ENCODE measurements at regions not wholly inside any gene's neighbourhood (a gene's known extent, or its start where the extent isn't known, plus 50 kb on each side); places are given as distances from the start of the nearest gene placed in this dataset.

DNA sequence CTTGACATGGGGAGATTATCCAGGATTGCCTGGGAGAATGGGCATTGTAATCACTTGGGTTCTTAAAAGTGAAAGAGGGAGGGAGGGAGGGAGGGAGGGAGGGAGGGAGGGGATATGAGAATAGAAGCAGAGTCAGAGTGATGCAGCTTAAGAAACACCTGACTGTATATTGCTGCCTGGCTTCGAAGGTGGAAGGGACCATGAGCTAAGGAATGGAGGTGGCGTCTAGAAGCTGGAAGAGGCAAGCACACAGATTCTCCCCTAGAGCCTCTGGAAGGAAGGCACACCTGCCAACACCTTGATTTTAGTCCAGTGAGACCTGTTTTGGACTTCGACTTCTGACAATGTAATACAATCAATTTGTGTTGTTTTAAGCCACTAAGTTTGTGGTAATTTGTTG, 78.4 kb downstream of the PRL start:
- no peaks in the 10 kb centered on the region; the same call in 1 of the 2 replicates for H3K4me1 ChIP-seq (ENCODE audit: control insufficient read depth, insufficient read depth, low read length)
- no peak overlapping the region for H3K56ac ChIP-seq (ENCODE audit: extremely low read depth, insufficient read depth, low read length)
- H3K4ac ChIP-seq (ENCODE audit: low read depth, low read length): no peak overlapping the region
- in situ Hi-C loops (cut with MboI; ENCODE audit: low sequenced_read_pairs) (no loop called here), dilution Hi-C loops (cut with HindIII; ENCODE audit: low sequenced_read_pairs, unreplicated experiment) (no loop called here), intact Hi-C loops (cut with micrococcal nuclease) (no loop called here)
- TF ChIP-seq BHLHE40 (IDR thresholded peaks at IDR 0.05; ENCODE audit: low read depth, low read length) (no peak), FOS (IDR thresholded peaks at IDR 0.05; ENCODE audit: low read depth, low read length) (no peak), RAD21 (IDR thresholded peaks at IDR 0.05; ENCODE audit: low read length) (no peak)
- TF ChIP-seq, protein P1, sequence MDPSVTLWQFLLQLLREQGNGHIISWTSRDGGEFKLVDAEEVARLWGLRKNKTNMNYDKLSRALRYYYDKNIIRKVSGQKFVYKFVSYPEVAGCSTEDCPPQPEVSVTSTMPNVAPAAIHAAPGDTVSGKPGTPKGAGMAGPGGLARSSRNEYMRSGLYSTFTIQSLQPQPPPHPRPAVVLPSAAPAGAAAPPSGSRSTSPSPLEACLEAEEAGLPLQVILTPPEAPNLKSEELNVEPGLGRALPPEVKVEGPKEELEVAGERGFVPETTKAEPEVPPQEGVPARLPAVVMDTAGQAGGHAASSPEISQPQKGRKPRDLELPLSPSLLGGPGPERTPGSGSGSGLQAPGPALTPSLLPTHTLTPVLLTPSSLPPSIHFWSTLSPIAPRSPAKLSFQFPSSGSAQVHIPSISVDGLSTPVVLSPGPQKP (IDR thresholded peaks at IDR 0.05; ENCODE audit: borderline replicate concordance, low read depth, low read length): no peak
- H3K9me3 ChIP-seq (ENCODE audit: control insufficient read depth, insufficient read depth, low read length): no peaks in the 10 kb centered on the region
- no peak overlapping the region for H2BK15ac ChIP-seq (ENCODE audit: low read depth, low read length)
- H4K20me1 ChIP-seq (ENCODE audit: insufficient read depth, low read length): no peaks in the 10 kb centered on the region
- H2AK9ac ChIP-seq (replicated peaks; ENCODE audit: low read depth, low read length, poor library complexity): no peak overlapping the region
- no peaks in the 10 kb centered on the region for H3K36me3 ChIP-seq (ENCODE audit: control insufficient read depth, insufficient read depth, low read length)
- no peak overlapping the region for H3K18ac ChIP-seq (ENCODE audit: low read depth, low read length)
- BruUV-seq (replicated peaks): no TSS peak
- H4K91ac ChIP-seq (ENCODE audit: insufficient read depth, low read depth, low read length): no peak overlapping the region
- H3K27ac ChIP-seq (ENCODE audit: insufficient read depth, low read length): no peak overlapping the region
- H3K4me2 ChIP-seq (ENCODE audit: low read depth, low read length): no peak overlapping the region
- no peak overlapping the region for H3K14ac ChIP-seq (replicated peaks; ENCODE audit: low read depth, low read length)
- H3K27me3 ChIP-seq (ENCODE audit: control insufficient read depth, insufficient read depth, low read length): no peaks in the 10 kb centered on the region
- 100% methylated on average over 2 of the region's 3 CpGs; no CpG with 5 or more reads in 1 of the 2 experiments for WGBS, 2 experiments (ENCODE audit: extremely low coverage in 2 of 2, insufficient read length in 1 of 2)
- H3K9ac ChIP-seq (ENCODE audit: low read depth, low read length): no peak overlapping the region
- no peak overlapping the region for H2AK5ac ChIP-seq (ENCODE audit: low read depth, low read length)
- no peak overlapping the region for H4K5ac ChIP-seq (ENCODE audit: low read depth, low read length)
- ChIA-PET POLR2A (ENCODE audit: unreplicated experiment) (no interaction called here), CTCF (no interaction called here)
- DNase-seq (no peak), ATAC-seq (ENCODE audit: low read depth) (no peak)
- H3K23ac ChIP-seq (ENCODE audit: low read depth, low read length): no peak overlapping the region
- no peak overlapping the region for H3K4me3 ChIP-seq (ENCODE audit: insufficient read depth, low read depth, low read length)
- H4K8ac ChIP-seq (ENCODE audit: low read depth in 2 of 2, low read length in 2 of 2): no peak overlapping the region
- no peaks in the 10 kb centered on the region for H3K9me1 ChIP-seq (ENCODE audit: insufficient read depth, low read length)
- no peak overlapping the region for H2BK20ac ChIP-seq (ENCODE audit: low read depth, low read length)
- H3K79me1 ChIP-seq (ENCODE audit: low read depth in 1 of 2, low read length in 2 of 2): no peaks in the 10 kb centered on the region
- no peak overlapping the region for H2AFZ ChIP-seq (replicated peaks; ENCODE audit: low read length, poor library complexity)
- no peak overlapping the region for H2BK120ac ChIP-seq (ENCODE audit: low read depth, low read length)
- no peak overlapping the region for H2BK5ac ChIP-seq (ENCODE audit: low read depth, low read length, poor library complexity, severe bottlenecking)
